ENCODE measurements at regions not wholly inside any gene's neighbourhood (a gene's known extent, or its start where the extent isn't known, plus 50 kb on each side); places are given as distances from the start of the nearest gene placed in this dataset.
"Not testable (repeated sequence)": the region's sequence is repeated elsewhere in the genome, so short reads cannot be mapped to it uniquely, and the experiment has no call there.

- DNase-seq (ENCODE audit: low read depth in 2 of 2, low spot score in 1 of 2), result no peak
Measured at GRCh38 chr9:104980039-104980654, 52.2 kb upstream of the ABCA1 start.

GRCh38 chr9:104981543-104982129 is 53.7 kb upstream of the ABCA1 start:
- DNase-seq (ENCODE audit: low read depth in 2 of 2, low spot score in 1 of 2), result no peak

- no peak for DNase-seq (ENCODE audit: low read depth in 2 of 2, low spot score in 1 of 2)
Measured at GRCh38 chr9:104982543-104982942, 54.6 kb upstream of the ABCA1 start.

- DNase-seq (ENCODE audit: low read depth in 2 of 2, low spot score in 1 of 2), result no peak
Measured at GRCh38 chr9:104983491-104983890, 55.5 kb upstream of the ABCA1 start.

- no peak for DNase-seq (ENCODE audit: low read depth in 2 of 2, low spot score in 1 of 2)
Measured at GRCh38 chr9:104984121-104984520, 56.2 kb upstream of the ABCA1 start.

- DNase-seq (ENCODE audit: low read depth in 2 of 2, low spot score in 1 of 2), result no peak
Measured at GRCh38 chr9:104984542-104984941, 56.6 kb upstream of the ABCA1 start.

- DNase-seq (ENCODE audit: low read depth in 2 of 2, low spot score in 1 of 2), result no peak
Measured at GRCh38 chr9:104984948-104985347, 57.0 kb upstream of the ABCA1 start.

- DNase-seq (ENCODE audit: low read depth in 2 of 2, low spot score in 1 of 2), result no peak
Measured at GRCh38 chr9:104986096-104986495, 58.1 kb upstream of the ABCA1 start.

GRCh38 chr9:104987743-104988142 is 59.8 kb upstream of the ABCA1 start:
- DNase-seq (ENCODE audit: low read depth in 2 of 2, low spot score in 1 of 2), result no peak

GRCh38 chr9:104988539-104988938 is 60.6 kb upstream of the ABCA1 start:
- no peak for DNase-seq (ENCODE audit: low read depth in 2 of 2, low spot score in 1 of 2)

- DNase-seq (ENCODE audit: low read depth in 2 of 2, low spot score in 1 of 2), result peak; percentile 38 to 60
Measured at GRCh38 chr9:104991144-104991953, 63.4 kb upstream of the ABCA1 start.

- no peak for DNase-seq (ENCODE audit: low read depth in 2 of 2, low spot score in 1 of 2)
Measured at GRCh38 chr9:104992659-104993058, 64.7 kb upstream of the ABCA1 start.

GRCh38 chr9:104993291-104993963 is 65.5 kb upstream of the ABCA1 start:
- DNase-seq (ENCODE audit: low read depth in 2 of 2, low spot score in 1 of 2), result no peak

GRCh38 chr9:104997536-104997935 is 69.6 kb upstream of the ABCA1 start:
- DNase-seq (ENCODE audit: low read depth in 2 of 2, low spot score in 1 of 2), result no peak

GRCh38 chr9:104999136-104999535 is 71.2 kb upstream of the ABCA1 start:
- no peak for DNase-seq (ENCODE audit: low read depth in 2 of 2, low spot score in 1 of 2)

GRCh38 chr9:105000529-105000928 is 72.6 kb upstream of the ABCA1 start:
- DNase-seq (ENCODE audit: low read depth in 2 of 2, low spot score in 1 of 2), result not testable (repeated sequence)

- no peak for DNase-seq (ENCODE audit: low read depth in 2 of 2, low spot score in 1 of 2)
Measured at GRCh38 chr9:105004466-105005090, 76.6 kb upstream of the ABCA1 start.

- no peak for DNase-seq (ENCODE audit: low read depth in 2 of 2, low spot score in 1 of 2)
Measured at GRCh38 chr9:105005186-105005585, 77.2 kb upstream of the ABCA1 start.

- DNase-seq (ENCODE audit: low read depth in 2 of 2, low spot score in 1 of 2), result no peak
Measured at GRCh38 chr9:105006514-105006913, 78.6 kb upstream of the ABCA1 start.

GRCh38 chr9:105007143-105007542 is 79.2 kb upstream of the ABCA1 start:
- no peak for DNase-seq (ENCODE audit: low read depth in 2 of 2, low spot score in 1 of 2)

- not testable (repeated sequence) for DNase-seq (ENCODE audit: low read depth in 2 of 2, low spot score in 1 of 2)
Measured at GRCh38 chr9:105010089-105010488, 82.1 kb upstream of the ABCA1 start.
